Pancreas (tissue), 10 donors: ENCODE measurements at regions not wholly inside any gene's neighbourhood (a gene's known extent, or its start where the extent isn't known, plus 50 kb on each side); places are given as distances from the start of the nearest gene placed in this dataset.

Source experiments
- ATAC-seq, 4 donors: fragments of 200-7000 bp; cut with Tn5 transposase; one replicate each; pipeline versions ENCODE4 v1.8.0 to v1.9.1; 2020; ENCODE audit warnings: mild to moderate bottlenecking in 4 of 4, moderate library complexity in 4 of 4
- DNase-seq, 6 donors: peaks; one replicate each; pipeline ENCODE4 v3.0.0-alpha.2; 2020
- FAIRE-seq: peaks from 2 replicates; lab custom pipeline; 2012; peaks lifted over from hg19 to GRCh38; lab: Jason Lieb, UNC
- H3K27ac ChIP-seq, 4 donors: fragments of 200-600 bp; sonication (generic); 1 replicate in 3 of 4; 2 replicates in 1 of 4; pipeline versions ENCODE4 v1.5.0 to v1.8.0; 2020
- H3K27me3 ChIP-seq, 4 donors: fragments of 200-600 bp; one replicate each; pipeline ENCODE4 v1.8.0; 2021
- H3K36me3 ChIP-seq, 3 donors: fragments of 200-600 bp; sonication (generic) in 1 of 3; one replicate each; pipeline versions ENCODE4 v1.5.0 to v1.8.0; 2020 to 2021
- H3K4me1 ChIP-seq, 3 donors: fragments of 200-600 bp; one replicate each; pipeline ENCODE4 v1.8.0; 2021
- H3K4me3 ChIP-seq, 4 donors: fragments of 200-600 bp; sonication (generic) in 2 of 4; one replicate each; pipeline versions ENCODE4 v1.5.0 to v1.8.0; 2020 to 2021
- H3K9me3 ChIP-seq, 4 donors: fragments of 200-600 bp; one replicate each; pipeline ENCODE4 v1.8.0; 2021
- whole genome bisulfite sequencing, 2 donors: extraction: QIAGEN DNeasy Blood & Tissue Kit; methylation state at CpG; one replicate each; pipeline ENCODE4 v1.1.7; 2013; 5-methylcytosine and 5-hydroxymethylcytosine counted together
- intact Hi-C, 3 donors: fragments of 100-400 bp; cut with DNase I; formaldehyde crosslinking; loops; one replicate each; pipeline versions ENCODE4 v1.11.1 to v1.14.2; 2022
- TF ChIP-seq, protein P1 (sequence below), 4 donors: fragments of 200-600 bp; sonication (generic) in 3 of 4; IDR thresholded peaks; one replicate each; pipeline versions ENCODE4 v1.5.0 to v1.8.0; 2021; ENCODE audit warnings: antibody characterized with exemption in 4 of 4
- donor health status: healthy with polysubstance abuse.
- donor health status: DM: no; HTN: no; CAD: no; lungs with moderate emphysema.
- donor health status: DM: no; HTN: no; CAD: no.
- donor health status: control.
- donor health status: control.
- donor health status: Bipolar disorder and iron deficiency.
- donor health status: DM: yes; HTN: yes; CAD: no.
- donor health status: DM: no; HTN: no; CAD: no.
- donor health status: DM: no; HTN: no; CAD: no.
- donor health status: DM: yes; HTN: yes; CAD: no.

DNA sequence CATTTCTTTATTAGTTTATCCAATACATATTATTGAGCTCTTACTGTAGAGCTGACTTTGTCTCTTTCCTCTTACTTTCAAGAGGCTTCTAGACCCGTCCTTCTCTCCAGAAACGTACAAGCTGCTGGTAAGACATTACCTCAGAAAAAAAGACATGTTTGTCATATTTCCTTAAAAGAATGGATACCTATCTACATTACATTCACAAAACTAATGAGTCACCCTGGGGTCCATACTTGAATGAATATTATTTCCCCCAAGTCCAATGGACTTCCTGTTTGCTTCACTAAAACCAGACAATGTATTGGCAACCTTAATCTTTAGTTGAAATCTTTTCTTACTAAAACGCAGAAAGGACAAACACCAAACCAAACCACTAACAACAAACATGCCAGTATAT lies 176.5 kb upstream of the CLNK start:
- TF ChIP-seq, protein P1, sequence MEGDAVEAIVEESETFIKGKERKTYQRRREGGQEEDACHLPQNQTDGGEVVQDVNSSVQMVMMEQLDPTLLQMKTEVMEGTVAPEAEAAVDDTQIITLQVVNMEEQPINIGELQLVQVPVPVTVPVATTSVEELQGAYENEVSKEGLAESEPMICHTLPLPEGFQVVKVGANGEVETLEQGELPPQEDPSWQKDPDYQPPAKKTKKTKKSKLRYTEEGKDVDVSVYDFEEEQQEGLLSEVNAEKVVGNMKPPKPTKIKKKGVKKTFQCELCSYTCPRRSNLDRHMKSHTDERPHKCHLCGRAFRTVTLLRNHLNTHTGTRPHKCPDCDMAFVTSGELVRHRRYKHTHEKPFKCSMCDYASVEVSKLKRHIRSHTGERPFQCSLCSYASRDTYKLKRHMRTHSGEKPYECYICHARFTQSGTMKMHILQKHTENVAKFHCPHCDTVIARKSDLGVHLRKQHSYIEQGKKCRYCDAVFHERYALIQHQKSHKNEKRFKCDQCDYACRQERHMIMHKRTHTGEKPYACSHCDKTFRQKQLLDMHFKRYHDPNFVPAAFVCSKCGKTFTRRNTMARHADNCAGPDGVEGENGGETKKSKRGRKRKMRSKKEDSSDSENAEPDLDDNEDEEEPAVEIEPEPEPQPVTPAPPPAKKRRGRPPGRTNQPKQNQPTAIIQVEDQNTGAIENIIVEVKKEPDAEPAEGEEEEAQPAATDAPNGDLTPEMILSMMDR (IDR thresholded peaks at IDR 0.05), result no peak
- FAIRE-seq, result no peak
- intact Hi-C loops, result no loop called here

GRCh38 chr4:10856271-10856782 lies 171.8 kb upstream of the CLNK start:
- H3K27me3 ChIP-seq, result no peaks in the 10 kb centered on the region
- FAIRE-seq (no peak), DNase-seq (no peak), ATAC-seq (no peak)
- no peak overlapping the region for H3K4me3 ChIP-seq
- H3K4me1 ChIP-seq, result no peaks in the 10 kb centered on the region
- no peak overlapping the region for H3K27ac ChIP-seq
- intact Hi-C loops, result no loop called here
- no peaks in the 10 kb centered on the region for H3K9me3 ChIP-seq
- H3K36me3 ChIP-seq, result no peaks in the 10 kb centered on the region
- TF ChIP-seq, protein P1 (IDR thresholded peaks at IDR 0.05), result no peak

More for the DNA sequence above, 176.5 kb upstream of the CLNK start:
- ATAC-seq, result no peak
- DNase-seq, result no peak
- Histone ChIP-seq H3K27me3 (no peaks in the 10 kb centered on the region), H3K4me1 (no peaks in the 10 kb centered on the region), H3K9me3 (no peaks in the 10 kb centered on the region), H3K27ac (no peak overlapping the region), H3K4me3 (no peak overlapping the region), H3K36me3 (no peaks in the 10 kb centered on the region)
- WGBS, 2 donors, result 30 to 43% methylated on average over 3 of the region's 3 CpGs

- FAIRE-seq (no peak), ATAC-seq (no peak), DNase-seq (no peak)
- Histone ChIP-seq H3K9me3 (no peaks in the 10 kb centered on the region), H3K27ac (no peak overlapping the region), H3K36me3 (no peaks in the 10 kb centered on the region), H3K27me3 (no peaks in the 10 kb centered on the region), H3K4me3 (no peak overlapping the region), H3K4me1 (no peaks in the 10 kb centered on the region)
- WGBS, 2 donors, result 45 to 59% methylated on average over 2 of the region's 2 CpGs
- intact Hi-C loops, result no loop called here
- TF ChIP-seq, protein P1 (IDR thresholded peaks at IDR 0.05), result no peak
These were observed 168.6 kb upstream of the CLNK start for GRCh38 chr4:10853196-10853595.

DNA sequence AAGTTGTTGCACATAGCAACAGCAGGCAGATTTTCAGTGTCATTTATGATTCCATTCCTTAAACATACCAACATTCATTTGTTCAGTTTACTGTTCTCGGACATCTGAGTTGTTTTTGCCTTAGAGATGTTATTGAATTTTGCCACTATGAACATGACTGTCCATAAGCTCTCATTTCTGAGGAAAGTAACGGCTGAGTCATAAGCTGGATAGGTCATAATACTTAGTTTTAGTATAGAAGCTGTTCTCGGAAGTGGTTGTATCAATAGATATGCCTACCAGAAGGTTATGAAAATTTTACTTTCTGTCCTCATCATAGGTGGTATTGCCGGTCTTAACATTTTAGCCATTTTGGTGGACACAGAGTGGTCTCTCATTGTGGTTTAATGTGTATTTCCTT lies 157.1 kb upstream of the CLNK start:
- no peaks in the 10 kb centered on the region for H3K4me1 ChIP-seq
- DNase-seq (no peak), ATAC-seq (no peak), FAIRE-seq (no peak)
- no peak overlapping the region for H3K4me3 ChIP-seq
- WGBS, 2 donors, result 68 to 72% methylated on average over 4 of the region's 4 CpGs
- no peaks in the 10 kb centered on the region for H3K9me3 ChIP-seq
- H3K36me3 ChIP-seq, result no peaks in the 10 kb centered on the region
- H3K27me3 ChIP-seq, result no peaks in the 10 kb centered on the region
- TF ChIP-seq, protein P1 (IDR thresholded peaks at IDR 0.05), result no peak
- H3K27ac ChIP-seq, result no peak overlapping the region
- intact Hi-C loops, result no loop called here

DNA sequence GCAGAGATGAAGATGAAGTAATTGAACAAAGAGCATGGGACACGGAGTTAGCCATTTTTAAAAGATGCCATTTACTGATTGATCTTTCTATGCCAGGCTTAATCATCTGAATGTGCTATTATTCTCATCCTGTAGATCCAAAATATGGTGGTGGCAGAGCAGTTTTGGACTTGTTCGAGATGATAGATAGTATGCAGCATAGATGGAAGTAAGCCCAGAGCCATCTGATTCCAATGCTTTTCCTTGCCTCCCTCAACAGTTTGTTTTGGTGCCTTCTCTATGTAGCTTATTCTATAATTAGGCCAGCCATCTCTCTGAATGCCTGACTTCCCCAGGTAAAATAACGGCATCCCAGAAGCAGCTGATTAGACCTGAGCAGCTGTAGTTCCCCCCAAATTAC lies 152.6 kb upstream of the CLNK start:
- Histone ChIP-seq H3K27ac (no peak overlapping the region), H3K36me3 (no peaks in the 10 kb centered on the region), H3K9me3 (no peaks in the 10 kb centered on the region), H3K4me3 (no peak overlapping the region), H3K27me3 (no peaks in the 10 kb centered on the region), H3K4me1 (no peaks in the 10 kb centered on the region)
- intact Hi-C loops, result no loop called here
- WGBS, 2 donors, result 44 to 50% methylated on average over 3 of the region's 3 CpGs
- ATAC-seq, result no peak
- FAIRE-seq, result no peak
- DNase-seq, result no peak
- TF ChIP-seq, protein P1 (IDR thresholded peaks at IDR 0.05), result no peak
